HG02870 (cell line): ENCODE measurements at regions not wholly inside any gene's neighbourhood (a gene's known extent, or its start where the extent isn't known, plus 50 kb on each side); places are given as distances from the start of the nearest gene placed in this dataset.
A peak's percentile ranks its signal among the peaks of the same experiment; 100 is the strongest.

Experiments
- ATAC-seq: cut with Tn5 transposase; IDR thresholded peaks from one replicate; pipeline ENCODE4 v1.9.1; 2021; ENCODE audit warnings: mild to moderate bottlenecking, moderate library complexity; ENCODE audit not compliant: unreplicated experiment

DNA sequence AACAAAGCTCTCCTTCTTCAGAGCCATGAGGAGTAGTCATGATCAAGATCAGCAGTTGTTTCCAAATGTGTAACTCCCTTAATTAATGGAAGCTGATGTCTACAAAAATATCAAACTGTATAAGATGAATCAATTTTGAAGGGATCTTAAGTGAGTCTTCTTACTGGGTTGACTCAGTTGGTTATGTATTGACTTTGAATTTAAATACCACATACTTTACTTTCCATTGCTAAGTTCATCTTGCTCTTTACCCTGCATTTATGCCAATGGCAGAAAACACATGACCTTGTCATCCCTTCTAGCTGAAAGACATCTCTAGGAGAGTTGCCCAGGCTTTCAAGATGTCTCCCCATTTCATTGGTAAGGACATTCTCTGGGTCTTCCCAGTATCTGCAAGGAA, 123.2 kb upstream of the STMND1 start:
- no peak for ATAC-seq

- ATAC-seq, result no peak
Observed at GRCh38 chr6:16976385-16977183, 125.3 kb upstream of the STMND1 start.

DNA sequence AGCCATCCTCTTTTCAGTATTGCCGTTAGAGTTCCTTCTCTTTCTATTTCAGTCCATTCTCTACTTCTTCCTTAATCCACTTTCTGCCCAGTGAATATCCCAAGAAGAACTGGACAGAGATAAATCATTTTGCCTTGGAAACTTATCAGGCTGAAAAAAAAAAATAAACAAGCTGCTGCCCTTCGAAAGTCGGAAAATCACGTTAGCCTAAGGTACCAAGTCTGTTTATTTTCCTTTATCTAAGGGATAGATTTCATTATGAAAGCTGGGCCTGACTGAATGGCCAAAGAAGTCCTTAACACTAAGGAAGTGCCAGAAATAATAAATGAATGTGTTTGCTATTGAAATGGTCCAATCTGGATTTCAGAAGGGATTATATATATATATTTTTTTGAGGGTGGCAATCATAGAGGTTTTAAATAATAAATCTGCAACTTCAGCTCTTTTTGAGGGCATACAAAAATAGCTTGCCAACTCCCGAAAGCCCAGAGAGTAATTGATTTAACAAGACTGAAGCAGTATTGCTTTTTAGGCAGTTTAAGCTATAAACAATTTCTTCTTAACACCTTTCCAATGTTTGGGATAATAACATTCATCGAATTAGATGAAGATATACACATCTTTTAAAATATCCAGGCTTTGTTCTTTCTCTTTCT, 127.0 kb upstream of the STMND1 start:
- no peak for ATAC-seq

DNA sequence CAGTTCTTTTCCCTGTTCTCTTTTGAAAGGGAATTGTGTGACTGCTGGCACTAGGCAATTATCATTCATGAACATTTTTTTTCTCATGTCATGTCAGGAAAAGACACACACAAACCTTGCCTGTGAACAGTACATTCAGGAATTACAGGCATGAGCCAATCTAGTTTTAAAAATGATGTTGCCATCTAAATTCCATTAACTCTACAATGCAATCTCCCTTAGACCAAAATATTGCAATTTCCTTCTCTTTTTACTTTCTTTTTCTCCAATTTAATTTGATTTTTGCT, 127.5 kb upstream of the STMND1 start:
- no peak for ATAC-seq

DNA sequence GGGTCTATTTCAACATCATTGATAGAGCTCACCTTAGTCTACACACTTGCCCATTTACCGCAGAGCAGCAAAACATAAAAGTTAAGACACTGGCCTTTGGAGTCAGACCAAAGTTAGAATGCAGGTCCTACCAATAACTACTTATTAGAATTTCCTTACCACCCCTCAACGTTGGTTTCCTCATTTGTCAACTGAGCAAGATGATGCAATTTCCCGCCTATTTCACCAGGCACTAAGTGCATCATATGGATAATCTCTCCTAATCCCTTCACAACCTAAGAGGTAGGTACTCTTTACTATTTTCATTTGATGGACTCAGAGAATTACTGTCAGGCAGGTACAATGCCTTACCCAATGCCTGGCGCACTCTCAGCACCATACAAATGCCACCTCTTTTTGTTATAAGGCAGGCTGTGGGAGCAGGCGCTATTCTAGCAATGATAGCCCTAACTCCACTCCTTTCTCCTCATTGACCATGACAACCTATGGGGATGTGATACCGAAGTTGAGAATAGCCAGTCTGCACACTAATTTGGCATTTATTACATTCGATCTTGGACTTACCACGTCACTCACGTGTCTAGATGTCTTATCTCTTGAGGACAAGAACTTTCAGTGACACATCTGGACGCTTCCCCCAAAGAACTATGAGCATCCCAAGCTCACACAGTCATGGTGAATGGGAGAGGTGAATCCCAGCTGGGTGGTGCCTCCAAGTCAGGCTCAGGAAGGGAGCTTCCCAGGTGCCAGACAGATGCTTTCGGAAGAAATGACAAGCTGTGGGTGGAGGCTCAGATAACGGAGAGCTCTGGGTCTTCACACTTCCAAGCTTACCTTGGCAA, 128.1 kb upstream of the STMND1 start:
- no peak for ATAC-seq

DNA sequence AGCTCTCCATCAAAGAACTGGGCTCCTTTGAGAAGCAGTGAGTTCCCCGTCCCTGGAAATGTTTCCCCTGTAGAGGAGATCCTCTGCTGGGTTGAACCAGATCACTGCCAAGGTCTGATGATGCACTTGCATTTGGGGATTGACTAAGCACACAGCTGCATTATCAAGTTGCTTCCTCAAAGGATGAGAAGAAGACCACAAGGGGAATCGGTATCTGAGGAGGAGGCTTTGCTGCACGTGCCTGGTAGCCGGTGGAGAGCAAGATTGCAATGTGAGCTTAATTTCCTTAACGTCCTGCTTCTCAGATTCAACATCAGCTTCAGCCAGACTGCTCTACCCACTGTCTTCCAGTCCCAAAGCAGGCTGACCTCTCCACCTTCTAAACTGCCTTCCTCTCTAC, 128.8 kb upstream of the STMND1 start:
- no peak for ATAC-seq

DNA sequence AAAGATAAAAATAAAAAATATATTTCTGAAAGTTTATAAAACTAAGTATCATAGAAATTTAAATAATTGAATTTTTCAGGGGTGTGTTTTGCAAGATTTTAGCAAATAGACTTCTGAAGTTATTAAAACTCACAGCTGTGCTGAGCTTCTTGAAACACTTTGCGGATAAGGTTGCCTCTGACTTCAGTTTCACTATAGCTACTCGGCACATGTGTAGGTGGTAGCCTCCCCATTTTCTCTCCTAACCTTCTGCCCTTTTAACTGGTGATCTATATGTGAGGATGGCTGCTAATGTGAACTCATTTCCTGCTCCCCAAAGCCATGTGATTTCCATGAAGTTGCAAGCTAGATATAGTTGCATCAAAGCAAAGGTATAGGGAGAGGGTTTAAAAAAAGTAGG, 129.3 kb upstream of the STMND1 start:
- ATAC-seq, result no peak

GRCh38 chr6:16969699-16970655, 131.9 kb upstream of the STMND1 start:
- ATAC-seq, result no peak

DNA sequence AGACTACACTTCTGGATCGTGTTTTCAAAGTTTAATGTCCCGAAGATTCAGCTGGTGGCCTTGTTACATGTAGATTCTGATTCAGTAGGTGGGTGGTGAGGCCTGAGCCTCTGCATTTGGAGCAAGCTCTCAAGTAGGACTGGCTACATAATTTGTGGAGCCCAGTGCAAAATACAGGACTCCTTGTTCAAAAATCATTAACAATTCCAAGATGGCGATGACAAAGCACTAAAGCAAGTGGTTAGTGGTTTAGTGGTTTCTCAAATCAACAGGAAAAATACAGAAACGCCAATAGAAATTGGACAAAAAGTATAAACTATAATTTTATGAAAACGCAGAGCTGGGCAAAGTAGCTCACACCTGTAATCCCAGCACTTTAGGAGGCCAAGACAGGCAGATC, 133.7 kb upstream of the STMND1 start:
- ATAC-seq, result no peak

DNA sequence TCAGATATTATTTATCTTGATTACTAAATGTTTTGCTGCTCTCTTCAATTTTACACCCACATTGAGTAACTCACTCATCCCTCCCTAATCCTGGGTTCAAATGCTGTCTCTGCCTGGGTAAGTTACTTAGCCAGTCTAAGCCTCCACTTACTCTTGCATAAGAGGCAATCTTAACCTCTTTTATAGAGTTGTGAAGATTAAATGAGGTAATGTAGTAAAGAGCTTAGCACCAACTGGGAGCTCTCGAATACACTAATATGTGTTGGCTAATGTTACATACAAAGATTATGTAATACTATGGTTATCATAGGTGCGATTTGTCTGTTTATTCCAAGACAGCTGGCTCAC, 134.4 kb upstream of the STMND1 start:
- no peak for ATAC-seq

DNA sequence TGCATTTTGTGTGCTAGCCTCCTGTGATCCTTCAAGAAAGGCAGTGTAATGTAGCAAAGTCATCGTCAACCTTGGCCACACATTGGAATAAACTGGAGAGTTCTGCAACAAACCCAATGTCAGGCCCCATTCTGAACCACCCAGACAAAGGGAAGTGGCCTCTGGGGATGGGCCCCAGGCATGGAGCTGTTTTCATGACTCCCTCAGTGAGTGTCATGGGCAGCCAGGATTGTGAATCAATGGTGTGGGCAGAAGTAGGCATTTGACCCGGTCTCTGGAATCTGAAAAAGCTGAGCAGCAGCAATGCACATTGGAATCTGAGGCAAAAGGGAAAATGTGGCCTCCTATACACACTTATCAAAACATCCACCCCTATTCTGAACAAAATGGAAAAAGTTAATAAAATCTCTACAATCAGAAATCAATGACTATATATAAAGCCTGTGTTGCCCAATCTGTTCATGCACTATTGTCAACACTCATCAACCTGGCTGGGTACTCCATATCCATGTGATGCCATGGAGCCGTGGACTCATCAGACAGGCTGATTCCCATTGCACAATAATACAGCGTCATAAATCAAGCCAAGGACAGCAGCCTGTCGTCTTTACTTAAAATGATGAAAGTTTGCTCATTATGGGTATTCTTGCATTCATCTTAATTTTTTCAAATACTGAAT, 134.9 kb upstream of the STMND1 start:
- no peak for ATAC-seq

DNA sequence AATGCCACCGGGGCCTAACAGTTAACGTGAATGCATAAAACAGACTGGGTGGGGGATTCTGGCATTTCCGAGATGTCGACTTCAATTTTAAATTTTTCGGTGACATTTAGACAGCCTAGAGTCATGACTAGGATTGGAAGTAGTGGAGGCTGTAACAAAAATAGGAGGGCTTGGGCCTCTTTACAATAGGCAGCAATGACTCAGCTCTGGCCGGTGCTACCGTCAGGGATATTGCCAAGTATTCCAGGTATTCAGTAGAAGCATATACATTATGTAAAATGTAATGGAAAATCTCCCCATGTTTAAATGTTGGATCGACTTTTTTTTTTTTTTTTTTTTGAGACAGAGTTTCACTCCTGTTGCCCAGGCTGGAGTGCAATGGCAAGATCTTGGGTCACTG, 136.2 kb upstream of the STMND1 start:
- no peak for ATAC-seq

DNA sequence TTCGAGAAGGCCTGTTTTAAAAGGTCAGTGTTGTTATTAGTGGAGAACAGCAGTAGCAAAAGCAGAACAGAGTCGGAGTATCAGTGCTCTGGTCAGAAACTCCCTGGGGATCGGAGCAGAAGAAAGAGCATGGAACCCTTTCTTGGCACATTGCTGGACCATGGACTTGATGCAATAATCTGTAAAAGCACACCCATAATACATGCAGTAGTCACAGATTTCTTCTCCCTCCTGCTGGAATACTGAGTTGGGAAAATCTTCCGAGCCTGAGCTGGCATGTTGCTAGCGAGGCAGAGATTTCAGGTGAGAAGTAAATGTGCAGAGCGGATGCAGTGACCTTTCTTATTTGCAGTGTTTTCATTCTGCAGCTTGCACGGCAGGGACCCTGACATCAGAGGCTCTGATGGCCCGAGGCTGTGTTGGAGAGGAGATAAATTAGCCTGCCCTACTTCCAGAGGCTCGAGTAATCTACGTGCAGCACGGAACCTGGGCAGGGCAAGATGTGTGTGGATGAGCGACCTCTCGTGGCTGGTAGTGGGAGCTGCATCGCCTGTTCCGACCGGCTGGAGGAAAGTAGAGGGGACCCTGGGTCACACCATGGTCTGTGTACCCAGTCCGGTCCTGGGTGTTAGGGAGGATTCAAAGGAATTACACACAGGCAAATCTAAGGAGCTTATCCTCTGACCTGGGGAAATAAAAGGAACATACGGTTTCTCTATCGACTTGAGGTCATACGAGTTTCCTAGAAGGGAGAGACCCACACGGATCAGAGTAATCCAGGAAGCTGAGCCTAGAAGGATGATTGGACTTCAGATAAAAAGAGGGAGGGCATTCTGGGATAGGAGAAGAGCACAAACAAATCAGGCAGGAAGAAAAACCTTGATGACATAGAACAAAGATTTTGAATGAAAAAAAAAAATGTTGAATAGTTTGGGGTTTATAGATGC, 137.0 kb upstream of the STMND1 start:
- peak; percentile 79 for ATAC-seq

- ATAC-seq, result no peak
Observed at GRCh38 chr6:16961577-16961976, 140.3 kb upstream of the STMND1 start.

DNA sequence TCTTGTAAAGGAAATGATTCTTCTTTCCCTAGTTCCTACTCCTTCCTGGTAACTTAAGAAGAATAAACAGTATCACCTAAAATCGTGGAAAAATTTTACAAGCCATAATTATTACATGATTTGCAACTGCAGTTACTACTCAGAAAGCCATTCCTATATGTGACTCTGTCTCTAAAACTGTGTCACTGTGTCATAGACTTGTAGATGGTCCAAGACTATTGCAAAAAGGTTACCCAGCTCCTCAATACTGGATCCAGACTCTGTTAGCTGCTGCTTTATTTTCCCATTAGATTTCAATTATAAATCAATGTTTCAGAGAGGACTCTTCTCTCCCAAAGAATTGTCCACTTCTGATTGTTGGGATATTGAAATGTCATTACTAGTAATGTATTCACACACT, 142.1 kb upstream of the STMND1 start:
- no peak for ATAC-seq

- ATAC-seq, result no peak
Observed at GRCh38 chr6:16956361-16956760, 145.5 kb upstream of the STMND1 start.

GRCh38 chr6:16955899-16956298, 146.0 kb upstream of the STMND1 start:
- no peak for ATAC-seq

GRCh38 chr6:16953905-16954304, 147.9 kb upstream of the STMND1 start:
- ATAC-seq, result no peak

DNA sequence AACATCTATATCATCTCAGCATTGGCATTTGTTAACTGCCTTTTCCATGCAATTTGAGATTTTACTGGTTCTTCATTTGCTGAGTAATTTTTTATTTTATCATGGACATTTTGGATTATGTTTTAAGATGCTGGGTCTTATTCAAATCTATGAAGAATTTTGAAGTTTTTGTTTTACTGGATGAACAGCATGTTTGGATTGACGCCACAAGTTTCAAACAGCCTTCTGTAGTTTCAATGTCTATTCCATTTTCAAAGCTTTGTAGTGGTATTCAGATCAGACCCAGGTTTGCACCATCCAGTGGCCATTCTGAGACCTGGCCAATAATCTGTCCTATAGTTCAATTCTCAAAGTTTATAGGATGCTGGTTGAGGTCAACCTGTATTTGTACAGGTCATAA, 148.4 kb upstream of the STMND1 start:
- no peak for ATAC-seq
